GM12878 (cell line): ENCODE measurements at regions not wholly inside any gene's neighbourhood (a gene's known extent, or its start where the extent isn't known, plus 50 kb on each side); places are given as distances from the start of the nearest gene placed in this dataset.

Source experiments
- ATAC-seq: fragments of 200-7000 bp; cut with Tn5 transposase; 3 replicates; pipeline ENCODE4 v1.9.1; 2020; ENCODE audit warnings: mild to moderate bottlenecking, moderate library complexity
- BruUV-seq: library from RNA; stranded (reverse); fragments of 400-500 nt; replicated peaks from 2 replicates; lab custom pipeline; 2021; lab: Mats Ljungman, UMichigan
- CTCF ChIA-PET: fragments of 300-600 bp; sonication (Branson Sonifier 250); formaldehyde crosslinking; extraction: SDS; loops from one replicate; lab custom pipeline; 2021; ENCODE audit warnings: inconsistent platforms; lab: Yijun Ruan, JAX
- POLR2A ChIA-PET: fragments of 350-600 bp; formaldehyde crosslinking; extraction: SDS; loops from one replicate; lab custom pipeline; 2021; ENCODE audit warnings: inconsistent platforms; lab: Charles Lee
- RAD21 ChIA-PET: fragments of 300-600 bp; sonication (Branson Sonifier 250); formaldehyde crosslinking; loops from one replicate; lab custom pipeline; 2023; ENCODE audit warnings: antibody characterized with exemption; ENCODE audit not compliant: unreplicated experiment; lab: Charles Lee
- SMC1A ChIA-PET: fragments of 300-600 bp; sonication (Branson Sonifier 250); formaldehyde crosslinking; loops from one replicate; lab custom pipeline; 2023; ENCODE audit not compliant: unreplicated experiment, uncharacterized antibody; lab: Charles Lee
- DNase-seq: peaks from one replicate; pipeline ENCODE4 v3.0.0-alpha.2; 2011; ENCODE audit warnings: low read depth, low spot score
- FAIRE-seq: peaks from 3 replicates; lab custom pipeline; 2011; peaks lifted over from hg19 to GRCh38; lab: Jason Lieb, UNC
- H2AFZ ChIP-seq: 2 replicates; pipeline ENCODE4 v1.6.0; 2011; ENCODE audit warnings: low read depth, low read length, control low read depth; ENCODE audit not compliant: control insufficient read depth
- H3K27ac ChIP-seq: 2 replicates; pipeline ENCODE4 v1.5.1; 2011; ENCODE audit warnings: control low read depth; ENCODE audit not compliant: control insufficient read depth, insufficient read depth
- H3K27me3 ChIP-seq, 2 experiments: replicated peaks in 1 of 2; 2 replicates each; pipeline versions ENCODE4 v1.6.0 to v1.6.1; 2011; ENCODE audit warnings: low read length in 1 of 2; ENCODE audit not compliant: control insufficient read depth in 2 of 2, insufficient read depth in 2 of 2
- H3K36me3 ChIP-seq, 2 experiments: 2 replicates each; pipeline ENCODE4 v1.5.1; 2011; ENCODE audit warnings: low read length in 1 of 2; ENCODE audit not compliant: control insufficient read depth in 2 of 2, insufficient read depth in 2 of 2
- H3K4me1 ChIP-seq: 2 replicates; pipeline ENCODE4 v1.6.1; 2011; ENCODE audit warnings: mild to moderate bottlenecking, low read length, moderate library complexity, mixed read lengths; ENCODE audit not compliant: control insufficient read depth, insufficient read depth
- H3K4me2 ChIP-seq: 2 replicates; pipeline ENCODE4 v1.6.0; 2011; ENCODE audit warnings: control low read depth; ENCODE audit not compliant: control insufficient read depth, insufficient read depth
- H3K4me3 ChIP-seq: fragments of 200-600 bp; sonication (generic); 2 replicates; pipeline ENCODE4 v1.5.1; 2016
- H3K79me2 ChIP-seq: 2 replicates; pipeline ENCODE4 v1.6.0; 2011; ENCODE audit warnings: low read length; ENCODE audit not compliant: control insufficient read depth, insufficient read depth
- H3K9ac ChIP-seq: 2 replicates; pipeline ENCODE4 v1.8.0; 2011; ENCODE audit warnings: low read length, control low read depth, mixed read lengths; ENCODE audit not compliant: control insufficient read depth, insufficient read depth
- H3K9me3 ChIP-seq: replicated peaks from 3 replicates; pipeline ENCODE4 v1.5.1; 2011; ENCODE audit warnings: mild to moderate bottlenecking, low read length; ENCODE audit not compliant: control insufficient read depth, insufficient read depth
- H4K20me1 ChIP-seq: 2 replicates; pipeline ENCODE4 v1.6.0; 2011; ENCODE audit not compliant: control insufficient read depth, insufficient read depth
- CBFB ChIP-seq: IDR thresholded peaks from 2 replicates; pipeline ENCODE4 v1.6.1; 2016; ENCODE audit warnings: antibody characterized with exemption, low read depth
- CREM ChIP-seq: IDR thresholded peaks from 2 replicates; pipeline ENCODE4 v1.6.1; 2014; ENCODE audit warnings: antibody characterized with exemption, low read depth
- E2F4 ChIP-seq: IDR thresholded peaks from 2 replicates; pipeline ENCODE4 v1.6.1; 2012; ENCODE audit warnings: low read depth, low read length, improper control_type of control experiment
- HDAC2 ChIP-seq: fragments of 200-600 bp; sonication (generic); IDR thresholded peaks from 2 replicates; pipeline ENCODE4 v1.6.1; 2017
- IRF4 ChIP-seq: IDR thresholded peaks from 2 replicates; pipeline ENCODE4 v1.6.1; 2011; ENCODE audit warnings: low read depth, low read length
- JUND ChIP-seq: IDR thresholded peaks from 2 replicates; pipeline ENCODE4 v1.6.1; 2012; ENCODE audit warnings: low read depth, mild to moderate bottlenecking, low read length, improper control_type of control experiment, moderate library complexity
- MXI1 ChIP-seq: fragments of 150-350 bp; IDR thresholded peaks from 2 replicates; pipeline ENCODE4 v1.6.1; 2011; ENCODE audit warnings: low read depth, mild to moderate bottlenecking, inconsistent platforms, low read length, improper control_type of control experiment
- RAD21 ChIP-seq: IDR thresholded peaks from 2 replicates; pipeline ENCODE4 v1.6.1; 2011; ENCODE audit warnings: mild to moderate bottlenecking, low read depth, low read length, moderate library complexity; ENCODE audit not compliant: insufficient read depth
- SMAD5 ChIP-seq: IDR thresholded peaks from 2 replicates; pipeline ENCODE4 v1.6.1; 2016; ENCODE audit warnings: antibody characterized with exemption, low read depth
- SRF ChIP-seq, 2 experiments: IDR thresholded peaks; 2 replicates each; pipeline ENCODE4 v1.6.1; 2011; ENCODE audit warnings: low read depth in 2 of 2, low read length in 2 of 2, mild to moderate bottlenecking in 1 of 2, moderate library complexity in 1 of 2
- TCF3 ChIP-seq: IDR thresholded peaks from 2 replicates; pipeline ENCODE4 v1.6.1; 2012; ENCODE audit warnings: low read depth, mild to moderate bottlenecking, low read length, borderline replicate concordance; ENCODE audit not compliant: insufficient read depth
- ZNF207 ChIP-seq: fragments of 450-650 bp; IDR thresholded peaks from 2 replicates; pipeline ENCODE4 v1.6.1; 2014; ENCODE audit warnings: antibody characterized with exemption, mild to moderate bottlenecking, borderline replicate concordance
- ZNF217 ChIP-seq: fragments of 450-650 bp; IDR thresholded peaks from 2 replicates; pipeline ENCODE4 v1.6.1; 2017; ENCODE audit warnings: antibody characterized with exemption, mild to moderate bottlenecking
- ZSCAN29 ChIP-seq: fragments of 450-650 bp; IDR thresholded peaks from 2 replicates; pipeline ENCODE4 v1.6.1; 2017; ENCODE audit warnings: mild to moderate bottlenecking, moderate library complexity
- WGBS: methylation state at CpG from one replicate; pipeline ENCODE4 v1.1.6; 2016; ENCODE audit warnings: low lambda C conversion rate; ENCODE audit not compliant: insufficient replicate concordance, insufficient coverage; ENCODE audit errors: missing lambda C conversion rate; 5-methylcytosine and 5-hydroxymethylcytosine counted together
- in situ Hi-C: fragments of 300-500 bp; cut with MboI; formaldehyde crosslinking; loops from 9 replicates; pipeline ENCODE4 v1.14.3; 2018; ENCODE audit warnings: mixed read lengths
- intact Hi-C: fragments of 100-400 bp; cut with micrococcal nuclease; formaldehyde crosslinking; loops from one replicate; pipeline ENCODE4 v1.14.2; 2022; ENCODE audit not compliant: unreplicated experiment
- TF ChIP-seq, protein P1 (sequence below): fragments of 450-650 bp; conservative IDR thresholded peaks from 2 replicates; pipeline ENCODE4 v1.6.1; 2017; ENCODE audit warnings: mild to moderate bottlenecking, moderate library complexity
- TF ChIP-seq, protein P2 (sequence below): IDR thresholded peaks from 2 replicates; pipeline ENCODE4 v1.6.1; 2011; ENCODE audit warnings: low read depth, mild to moderate bottlenecking, low read length, moderate library complexity, borderline replicate concordance; ENCODE audit errors: extremely low read depth
- TF ChIP-seq, protein P3 (sequence below): IDR thresholded peaks from 2 replicates; pipeline ENCODE4 v1.6.1; 2011; ENCODE audit warnings: mild to moderate bottlenecking, low read depth, low read length, moderate library complexity; ENCODE audit not compliant: insufficient replicate concordance

DNA sequence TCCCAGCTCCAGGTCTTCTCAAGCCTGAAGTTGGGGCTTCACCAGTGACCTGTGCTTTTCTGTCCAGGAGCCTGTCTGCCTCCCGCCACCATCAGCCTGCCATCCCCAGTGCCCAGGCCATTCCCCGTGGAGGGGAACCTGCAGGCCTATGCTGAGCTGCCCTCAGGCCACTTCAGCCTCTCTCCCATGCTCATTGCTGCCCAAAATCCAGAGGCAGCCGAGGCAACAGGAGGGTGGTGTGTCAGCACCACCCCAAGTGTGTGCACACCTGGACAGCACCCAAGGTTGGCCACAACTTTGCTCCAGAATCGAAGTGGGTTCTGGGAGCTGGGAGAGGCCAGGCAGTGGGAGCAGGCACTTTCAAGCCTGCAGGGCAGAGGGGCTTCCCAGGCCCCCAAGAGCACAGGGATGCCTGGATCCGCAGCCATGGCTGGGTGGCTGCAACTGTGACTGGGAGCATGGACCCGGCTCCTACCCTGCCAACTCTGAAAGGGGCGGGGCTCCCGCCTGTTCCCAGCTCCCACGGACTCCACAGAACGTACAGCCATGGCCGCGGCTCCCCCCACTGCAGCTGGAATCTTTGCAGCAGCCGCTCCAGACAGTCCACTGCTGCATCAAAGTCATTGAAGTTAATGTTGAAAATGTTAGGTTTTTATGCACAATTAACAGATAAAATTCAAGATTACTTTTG, 1747.0 kb downstream of the OLFM4 start:
- no peak overlapping the region for H3K4me2 ChIP-seq
- ATAC-seq (no peak), FAIRE-seq (no peak), DNase-seq (no peak)
- no peak overlapping the region for H2AFZ ChIP-seq
- no peaks in the 10 kb centered on the region for H3K4me1 ChIP-seq
- TF ChIP-seq SRF (IDR thresholded peaks at IDR 0.05; ENCODE audit: low read depth in 2 of 2, low read length in 2 of 2) = no peak
- TF ChIP-seq CREM = no peak
- TF ChIP-seq, protein P1, sequence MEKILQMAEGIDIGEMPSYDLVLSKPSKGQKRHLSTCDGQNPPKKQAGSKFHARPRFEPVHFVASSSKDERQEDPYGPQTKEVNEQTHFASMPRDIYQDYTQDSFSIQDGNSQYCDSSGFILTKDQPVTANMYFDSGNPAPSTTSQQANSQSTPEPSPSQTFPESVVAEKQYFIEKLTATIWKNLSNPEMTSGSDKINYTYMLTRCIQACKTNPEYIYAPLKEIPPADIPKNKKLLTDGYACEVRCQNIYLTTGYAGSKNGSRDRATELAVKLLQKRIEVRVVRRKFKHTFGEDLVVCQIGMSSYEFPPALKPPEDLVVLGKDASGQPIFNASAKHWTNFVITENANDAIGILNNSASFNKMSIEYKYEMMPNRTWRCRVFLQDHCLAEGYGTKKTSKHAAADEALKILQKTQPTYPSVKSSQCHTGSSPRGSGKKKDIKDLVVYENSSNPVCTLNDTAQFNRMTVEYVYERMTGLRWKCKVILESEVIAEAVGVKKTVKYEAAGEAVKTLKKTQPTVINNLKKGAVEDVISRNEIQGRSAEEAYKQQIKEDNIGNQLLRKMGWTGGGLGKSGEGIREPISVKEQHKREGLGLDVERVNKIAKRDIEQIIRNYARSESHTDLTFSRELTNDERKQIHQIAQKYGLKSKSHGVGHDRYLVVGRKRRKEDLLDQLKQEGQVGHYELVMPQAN = no peak
- TF ChIP-seq ZNF217 = no peak
- no peak for TF ChIP-seq E2F4
- TF ChIP-seq, protein P2, sequence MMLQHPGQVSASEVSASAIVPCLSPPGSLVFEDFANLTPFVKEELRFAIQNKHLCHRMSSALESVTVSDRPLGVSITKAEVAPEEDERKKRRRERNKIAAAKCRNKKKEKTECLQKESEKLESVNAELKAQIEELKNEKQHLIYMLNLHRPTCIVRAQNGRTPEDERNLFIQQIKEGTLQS = no peak
- no peak for TF ChIP-seq JUND
- no peak for TF ChIP-seq CBFB
- TF ChIP-seq RAD21 = no peak
- no peak for TF ChIP-seq ZNF207
- no peak for TF ChIP-seq TCF3
- TF ChIP-seq SMAD5 = no peak
- TF ChIP-seq, protein P3, sequence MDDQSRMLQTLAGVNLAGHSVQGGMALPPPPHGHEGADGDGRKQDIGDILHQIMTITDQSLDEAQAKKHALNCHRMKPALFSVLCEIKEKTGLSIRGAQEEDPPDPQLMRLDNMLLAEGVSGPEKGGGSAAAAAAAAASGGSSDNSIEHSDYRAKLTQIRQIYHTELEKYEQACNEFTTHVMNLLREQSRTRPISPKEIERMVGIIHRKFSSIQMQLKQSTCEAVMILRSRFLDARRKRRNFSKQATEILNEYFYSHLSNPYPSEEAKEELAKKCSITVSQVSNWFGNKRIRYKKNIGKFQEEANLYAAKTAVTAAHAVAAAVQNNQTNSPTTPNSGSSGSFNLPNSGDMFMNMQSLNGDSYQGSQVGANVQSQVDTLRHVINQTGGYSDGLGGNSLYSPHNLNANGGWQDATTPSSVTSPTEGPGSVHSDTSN = no peak
- no peak for TF ChIP-seq HDAC2
- no peak for TF ChIP-seq MXI1
- no peak for TF ChIP-seq ZSCAN29
- TF ChIP-seq IRF4 = no peak
- H3K27ac ChIP-seq = no peak overlapping the region
- H3K36me3 ChIP-seq = no peaks in the 10 kb centered on the region
- H3K27me3 ChIP-seq = no peaks in the 10 kb centered on the region
- intact Hi-C loops (no loop called here), in situ Hi-C loops (no loop called here)
- no peaks in the 10 kb centered on the region for H4K20me1 ChIP-seq
- RAD21 ChIA-PET = no interaction called here
- H3K9ac ChIP-seq = no peak overlapping the region
- BruUV-seq = no TSS peak
- SMC1A ChIA-PET = no interaction called here
- no peak overlapping the region for H3K4me3 ChIP-seq
- POLR2A ChIA-PET = no interaction called here
- no peaks in the 10 kb centered on the region for H3K9me3 ChIP-seq
- 16% methylated on average over 11 of the region's 13 CpGs for WGBS
- CTCF ChIA-PET = no interaction called here
- H3K79me2 ChIP-seq = no peaks in the 10 kb centered on the region
